IMR-90 (cell line): ENCODE measurements at regions not wholly inside any gene's neighbourhood (a gene's known extent, or its start where the extent isn't known, plus 50 kb on each side); places are given as distances from the start of the nearest gene placed in this dataset.
A peak's percentile ranks its signal among the peaks of the same experiment; 100 is the strongest.
"Not testable (repeated sequence)": the region's sequence is repeated elsewhere in the genome, so short reads cannot be mapped to it uniquely, and the experiment has no call there.

Experiments used
- ATAC-seq: fragments of 200-7000 bp; cut with Tn5 transposase; 2 replicates; pipeline ENCODE4 v1.9.1; 2020; ENCODE audit warnings: low read depth, mild to moderate bottlenecking, moderate library complexity
- BruUV-seq: library from RNA; stranded (reverse); fragments of 400-500 nt; replicated peaks from 2 replicates; lab custom pipeline; 2021; lab: Mats Ljungman, UMichigan
- CTCF ChIA-PET: fragments of 300-600 bp; formaldehyde crosslinking; extraction: SDS; loops from one replicate; lab custom pipeline; 2021; ENCODE audit warnings: antibody characterized with exemption; lab: Yijun Ruan, JAX
- POLR2A ChIA-PET: fragments of 300-600 bp; sonication (Branson Sonifier 250); formaldehyde crosslinking; loops from one replicate; lab custom pipeline; 2022; ENCODE audit warnings: antibody characterized with exemption; ENCODE audit not compliant: unreplicated experiment; lab: Charles Lee
- DNase-seq: peaks from one replicate; pipeline ENCODE4 v3.0.0; 2013
- H2AFZ ChIP-seq: replicated peaks from 2 replicates; pipeline ENCODE3; 2013; ENCODE audit warnings: low read length, mild to moderate bottlenecking; ENCODE audit not compliant: poor library complexity
- H2AK5ac ChIP-seq: 2 replicates; pipeline ENCODE4 v1.6.1; 2013; ENCODE audit warnings: low read depth, low read length, inconsistent platforms
- H2AK9ac ChIP-seq: replicated peaks from 2 replicates; pipeline ENCODE3; 2013; ENCODE audit warnings: mild to moderate bottlenecking, low read depth, low read length, moderate library complexity; ENCODE audit not compliant: poor library complexity
- H2BK120ac ChIP-seq: 2 replicates; pipeline ENCODE4 v1.6.1; 2013; ENCODE audit warnings: low read depth, low read length, inconsistent platforms
- H2BK15ac ChIP-seq: 3 replicates; pipeline ENCODE4 v1.6.1; 2013; ENCODE audit warnings: low read depth, low read length, inconsistent platforms
- H2BK20ac ChIP-seq: 2 replicates; pipeline ENCODE4 v1.6.1; 2013; ENCODE audit warnings: low read depth, mild to moderate bottlenecking, inconsistent platforms, low read length, moderate library complexity
- H2BK5ac ChIP-seq: 2 replicates; pipeline ENCODE4 v1.6.1; 2013; ENCODE audit warnings: mild to moderate bottlenecking, low read depth, low read length, inconsistent platforms; ENCODE audit not compliant: poor library complexity, severe bottlenecking
- H3K14ac ChIP-seq: replicated peaks from 2 replicates; pipeline ENCODE4 v1.6.1; 2013; ENCODE audit warnings: low read depth, low read length, inconsistent platforms
- H3K18ac ChIP-seq: 2 replicates; pipeline ENCODE4 v1.6.1; 2013; ENCODE audit warnings: low read depth, low read length, control low read depth
- H3K23ac ChIP-seq: 2 replicates; pipeline ENCODE4 v1.6.1; 2013; ENCODE audit warnings: low read depth, low read length, inconsistent platforms
- H3K27ac ChIP-seq: 2 replicates; pipeline ENCODE4 v1.5.1; 2013; ENCODE audit warnings: mild to moderate bottlenecking, control low read depth, low read length; ENCODE audit not compliant: insufficient read depth
- H3K27me3 ChIP-seq: 2 replicates; pipeline ENCODE4 v1.6.1; 2013; ENCODE audit warnings: low read length; ENCODE audit not compliant: control insufficient read depth, insufficient read depth
- H3K36me3 ChIP-seq: 2 replicates; pipeline ENCODE4 v1.6.1; 2013; ENCODE audit warnings: low read length, mixed read lengths; ENCODE audit not compliant: control insufficient read depth, insufficient read depth
- H3K4ac ChIP-seq: 2 replicates; pipeline ENCODE4 v1.6.1; 2013; ENCODE audit warnings: low read depth, low read length, inconsistent platforms
- H3K4me1 ChIP-seq: 2 replicates; pipeline ENCODE4 v1.6.1; 2013; ENCODE audit warnings: low read length, mixed read lengths; ENCODE audit not compliant: control insufficient read depth, insufficient read depth
- H3K4me2 ChIP-seq: 2 replicates; pipeline ENCODE4 v1.6.1; 2013; ENCODE audit warnings: low read depth, mild to moderate bottlenecking, control low read depth, low read length, moderate library complexity
- H3K4me3 ChIP-seq: 2 replicates; pipeline ENCODE4 v1.5.1; 2013; ENCODE audit warnings: low read depth, mild to moderate bottlenecking, control low read depth, low read length, moderate library complexity; ENCODE audit not compliant: insufficient read depth
- H3K56ac ChIP-seq: 2 replicates; pipeline ENCODE4 v1.6.1; 2013; ENCODE audit warnings: low read length, inconsistent platforms; ENCODE audit not compliant: insufficient read depth; ENCODE audit errors: extremely low read depth
- H3K79me1 ChIP-seq, 2 experiments: 2 replicates each; pipeline ENCODE4 v1.6.1; 2013; ENCODE audit warnings: low read length in 2 of 2, inconsistent platforms in 1 of 2, low read depth in 1 of 2
- H3K9ac ChIP-seq: 2 replicates; pipeline ENCODE4 v1.6.1; 2013; ENCODE audit warnings: low read depth, low read length, control low read depth
- H3K9me1 ChIP-seq: 2 replicates; pipeline ENCODE4 v1.6.1; 2013; ENCODE audit warnings: low read length, inconsistent platforms; ENCODE audit not compliant: insufficient read depth
- H3K9me3 ChIP-seq: 2 replicates; pipeline ENCODE4 v1.6.1; 2013; ENCODE audit warnings: low read length; ENCODE audit not compliant: control insufficient read depth, insufficient read depth
- H4K20me1 ChIP-seq: 2 replicates; pipeline ENCODE4 v1.6.1; 2013; ENCODE audit warnings: low read length, inconsistent platforms; ENCODE audit not compliant: insufficient read depth
- H4K5ac ChIP-seq: 2 replicates; pipeline ENCODE4 v1.6.1; 2013; ENCODE audit warnings: mild to moderate bottlenecking, low read depth, low read length, control low read depth
- H4K8ac ChIP-seq, 2 experiments: 2 replicates each; pipeline ENCODE4 v1.6.1; 2013; ENCODE audit warnings: low read depth in 2 of 2, low read length in 2 of 2, control low read depth in 1 of 2, inconsistent platforms in 1 of 2
- H4K91ac ChIP-seq: 2 replicates; pipeline ENCODE4 v1.6.1; 2013; ENCODE audit warnings: low read depth, low read length, inconsistent platforms; ENCODE audit not compliant: insufficient read depth
- WGBS, 2 experiments: methylation state at CpG; one replicate each; pipeline versions ENCODE4 v1.1.5 to v1.1.7; 2013; ENCODE audit warnings: missing lambda C conversion rate in 2 of 2; ENCODE audit not compliant: insufficient read length in 1 of 2; ENCODE audit errors: extremely low coverage in 2 of 2; 5-methylcytosine and 5-hydroxymethylcytosine counted together
- dilution Hi-C: fragments of 300-500 bp; cut with HindIII; formaldehyde crosslinking; loops from one replicate; pipeline ENCODE4 v1.14.3; 2018; ENCODE audit warnings: low sequenced_read_pairs; ENCODE audit not compliant: unreplicated experiment
- in situ Hi-C: fragments of 300-500 bp; cut with MboI; formaldehyde crosslinking; loops from 3 replicates; pipeline ENCODE4 v1.14.3; 2019; ENCODE audit warnings: low sequenced_read_pairs, inconsistent platforms, mixed read lengths
- intact Hi-C: fragments of 100-400 bp; cut with micrococcal nuclease; formaldehyde crosslinking; loops from 2 replicates; pipeline ENCODE4 v1.10.0; 2022

GRCh38 chr3:154852998-154853397 is 227.1 kb upstream of the MME start:
- H3K18ac ChIP-seq, H2BK120ac ChIP-seq, in situ Hi-C loops, intact Hi-C loops, H3K56ac ChIP-seq, H3K4me3 ChIP-seq, H4K91ac ChIP-seq, H3K27me3 ChIP-seq, H3K4ac ChIP-seq, BruUV-seq, H3K23ac ChIP-seq, H3K4me1 ChIP-seq, H3K4me2 ChIP-seq, H4K20me1 ChIP-seq, H2AFZ ChIP-seq, H3K79me1 ChIP-seq, H4K5ac ChIP-seq, DNase-seq, POLR2A ChIA-PET, H2AK5ac ChIP-seq, H3K14ac ChIP-seq, ATAC-seq, H3K27ac ChIP-seq, H3K9me1 ChIP-seq, H3K36me3 ChIP-seq, CTCF ChIA-PET, dilution Hi-C loops, H2BK20ac ChIP-seq, H3K9me3 ChIP-seq, H2AK9ac ChIP-seq, H3K9ac ChIP-seq, H4K8ac ChIP-seq: not testable (repeated sequence)
- WGBS, 2 experiments: no CpG with 5 or more reads among the region's 3 CpGs
- Histone ChIP-seq H2BK15ac (0 out of 3 replicates have a peak overlapping the region, but pooled peaks have one; percentile 29), H2BK5ac (peak overlapping the region; percentile 74)
